GM12892 (cell line): ENCODE measurements at regions not wholly inside any gene's neighbourhood (a gene's known extent, or its start where the extent isn't known, plus 50 kb on each side); places are given as distances from the start of the nearest gene placed in this dataset.

ENCODE experiments used
- POLR2A ChIP-seq: IDR thresholded peaks from 2 replicates; pipeline ENCODE4 v1.6.1; 2011; ENCODE audit warnings: low read depth, low read length, control low read depth
- POLR2AphosphoS5 ChIP-seq: IDR thresholded peaks from 2 replicates; pipeline ENCODE4 v1.6.1; 2011; ENCODE audit warnings: low read depth, low read length, control low read depth

GRCh38 chr21:20720623-20721022, 277.6 kb upstream of the NCAM2 start:
- TF ChIP-seq POLR2A (no peak), POLR2AphosphoS5 (no peak)
